Omental fat pad (tissue), 3 donors: ENCODE measurements at regions not wholly inside any gene's neighbourhood (a gene's known extent, or its start where the extent isn't known, plus 50 kb on each side); places are given as distances from the start of the nearest gene placed in this dataset.

ENCODE experiments used
- ATAC-seq: fragments of 150-250 bp; one replicate; pipeline ENCODE4 v1.9.1; 2016; ENCODE audit warnings: mild to moderate bottlenecking, moderate library complexity; ENCODE audit not compliant: low FRiP score
- DNase-seq: peaks from one replicate; pipeline ENCODE4 v3.0.0-alpha.2; 2019; ENCODE audit warnings: low spot score
- TF ChIP-seq, protein P1 (sequence below), 3 donors: fragments of 450-650 bp; IDR thresholded peaks; one replicate each; pipeline ENCODE4 v1.5.1; 2016 to 2017; ENCODE audit warnings: antibody characterized with exemption in 3 of 3, mild to moderate bottlenecking in 3 of 3, moderate library complexity in 2 of 3

DNA sequence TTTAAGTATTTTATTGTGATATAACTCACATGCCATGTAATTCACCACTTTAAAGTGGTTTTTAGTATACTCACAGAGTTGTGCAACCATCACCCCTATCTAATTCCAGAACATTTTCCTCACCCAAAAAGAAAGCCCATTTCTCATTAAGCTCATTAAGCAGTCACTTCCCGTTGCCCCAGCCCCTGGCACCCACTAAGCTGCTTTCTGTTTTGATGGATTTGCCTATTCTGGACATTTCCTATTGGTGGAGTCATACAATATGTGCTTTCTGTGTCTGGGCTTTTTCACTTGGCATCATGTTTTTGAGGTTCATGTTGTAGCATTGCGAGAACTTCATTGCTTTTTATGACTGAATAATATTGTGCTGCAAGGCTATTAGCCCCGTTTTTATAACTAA lies 66.0 kb downstream of the ARL6IP4 start:
- no peak for ATAC-seq
- TF ChIP-seq, protein P1, sequence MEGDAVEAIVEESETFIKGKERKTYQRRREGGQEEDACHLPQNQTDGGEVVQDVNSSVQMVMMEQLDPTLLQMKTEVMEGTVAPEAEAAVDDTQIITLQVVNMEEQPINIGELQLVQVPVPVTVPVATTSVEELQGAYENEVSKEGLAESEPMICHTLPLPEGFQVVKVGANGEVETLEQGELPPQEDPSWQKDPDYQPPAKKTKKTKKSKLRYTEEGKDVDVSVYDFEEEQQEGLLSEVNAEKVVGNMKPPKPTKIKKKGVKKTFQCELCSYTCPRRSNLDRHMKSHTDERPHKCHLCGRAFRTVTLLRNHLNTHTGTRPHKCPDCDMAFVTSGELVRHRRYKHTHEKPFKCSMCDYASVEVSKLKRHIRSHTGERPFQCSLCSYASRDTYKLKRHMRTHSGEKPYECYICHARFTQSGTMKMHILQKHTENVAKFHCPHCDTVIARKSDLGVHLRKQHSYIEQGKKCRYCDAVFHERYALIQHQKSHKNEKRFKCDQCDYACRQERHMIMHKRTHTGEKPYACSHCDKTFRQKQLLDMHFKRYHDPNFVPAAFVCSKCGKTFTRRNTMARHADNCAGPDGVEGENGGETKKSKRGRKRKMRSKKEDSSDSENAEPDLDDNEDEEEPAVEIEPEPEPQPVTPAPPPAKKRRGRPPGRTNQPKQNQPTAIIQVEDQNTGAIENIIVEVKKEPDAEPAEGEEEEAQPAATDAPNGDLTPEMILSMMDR (IDR thresholded peaks at IDR 0.05) = no peak
- no peak for DNase-seq

DNA sequence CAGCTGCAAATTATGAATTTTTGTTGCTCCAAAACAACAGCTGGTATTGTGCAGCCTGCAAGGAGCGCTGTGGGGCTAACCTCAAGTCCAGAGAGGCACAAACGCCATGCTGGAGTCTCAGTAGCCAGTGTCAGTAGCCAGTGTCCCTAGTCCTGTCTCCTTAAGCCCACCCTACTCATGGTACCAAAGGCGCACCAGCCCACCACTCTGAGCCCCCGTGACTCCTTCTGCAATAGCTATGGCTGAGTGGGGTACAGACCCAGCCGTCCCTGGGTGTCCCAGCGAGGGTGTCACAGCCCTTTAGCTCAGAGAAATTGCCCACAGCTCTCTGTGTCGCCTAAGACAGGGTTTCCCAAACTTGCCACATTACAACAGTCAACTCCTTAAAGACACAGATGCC lies 65.2 kb downstream of the ARL6IP4 start:
- ATAC-seq (no peak), DNase-seq (no peak)
- TF ChIP-seq, protein P1 (IDR thresholded peaks at IDR 0.05) = no peak

- ATAC-seq (no peak), DNase-seq (no peak)
- TF ChIP-seq, protein P1 (IDR thresholded peaks at IDR 0.05) = no peak
These were observed 63.9 kb downstream of the ARL6IP4 start for GRCh38 chr12:123044351-123044750.

DNA sequence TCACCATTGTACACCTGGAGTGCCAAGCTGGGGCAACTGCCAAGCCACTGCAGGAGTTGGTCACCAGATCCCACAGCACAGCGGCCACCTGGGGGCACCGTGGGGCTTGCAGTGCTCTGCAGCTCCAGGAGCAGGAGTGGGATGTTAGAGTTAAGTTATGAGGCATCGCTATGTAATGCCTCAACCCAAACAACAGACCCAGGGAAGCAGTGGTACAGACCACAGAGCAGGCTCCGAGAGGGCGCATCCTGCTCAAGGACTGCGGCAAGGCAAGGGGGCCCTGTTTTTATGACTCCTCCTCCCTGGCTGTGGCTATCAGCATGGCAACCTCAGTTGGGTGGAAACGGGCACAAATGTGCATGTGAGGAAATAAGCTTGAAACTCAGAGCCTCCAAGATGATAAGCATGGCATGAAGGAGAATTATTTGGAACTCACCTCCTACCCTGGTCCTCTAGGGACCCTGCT lies 63.1 kb downstream of the ARL6IP4 start:
- DNase-seq = no peak
- TF ChIP-seq, protein P1 (IDR thresholded peaks at IDR 0.05) = peak in 1 of 3 donors; percentile 39
- peak; percentile 89 for ATAC-seq

GRCh38 chr12:123042833-123043232 lies 62.4 kb downstream of the ARL6IP4 start:
- ATAC-seq (no peak), DNase-seq (no peak)
- TF ChIP-seq, protein P1 (IDR thresholded peaks at IDR 0.05) = no peak

- TF ChIP-seq, protein P1 (IDR thresholded peaks at IDR 0.05) = no peak
- no peak for ATAC-seq
- no peak for DNase-seq
These were observed 61.6 kb downstream of the ARL6IP4 start for GRCh38 chr12:123041811-123042655.

DNA sequence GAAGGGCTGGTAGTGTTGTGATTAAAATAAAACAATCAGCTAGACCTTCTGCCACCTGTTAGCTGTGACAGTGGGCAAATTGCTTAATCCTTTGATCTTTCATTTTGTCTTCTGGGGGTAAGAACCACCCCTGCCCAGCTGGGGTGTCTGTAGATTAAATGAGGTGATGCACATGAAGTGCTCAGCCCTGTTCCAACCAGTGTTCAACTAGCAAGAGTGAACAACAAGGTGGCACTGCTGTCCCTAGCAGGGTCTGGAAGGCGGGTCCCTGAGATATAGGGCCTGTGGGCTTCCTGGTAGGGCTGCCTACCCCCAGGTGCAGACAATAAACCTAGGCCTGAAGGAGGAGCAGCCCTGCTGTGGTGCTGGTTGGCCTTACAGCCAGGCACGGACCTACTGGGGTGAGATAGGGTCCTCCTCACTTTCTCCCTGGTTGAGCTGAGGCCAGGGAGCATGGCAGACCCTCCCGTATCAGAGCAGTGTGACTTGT lies 60.6 kb downstream of the ARL6IP4 start:
- no peak for ATAC-seq
- TF ChIP-seq, protein P1 (IDR thresholded peaks at IDR 0.05) = no peak

More for the DNA sequence above, 60.6 kb downstream of the ARL6IP4 start:
- DNase-seq = no peak
